ENCODE measurements at regions not wholly inside any gene's neighbourhood (a gene's known extent, or its start where the extent isn't known, plus 50 kb on each side); places are given as distances from the start of the nearest gene placed in this dataset.

DNA sequence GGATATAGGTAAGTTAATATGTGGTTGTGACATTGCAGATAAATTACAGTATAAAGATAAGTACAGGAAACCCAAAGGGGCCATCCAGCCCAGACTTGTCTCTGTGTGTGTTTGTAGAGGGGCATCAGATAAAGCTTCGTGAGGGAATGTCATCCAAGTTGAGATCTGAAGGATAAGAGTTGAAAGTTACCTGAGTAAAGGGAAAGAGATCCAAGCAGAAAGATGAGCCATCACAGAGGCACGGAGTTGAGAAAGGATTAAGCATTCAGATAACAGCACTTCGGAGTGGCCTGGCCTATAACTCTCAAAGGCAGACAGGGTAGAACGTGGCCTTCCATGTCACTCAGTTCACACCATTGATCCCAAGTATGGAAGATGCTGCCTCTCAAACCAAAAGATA, 749.1 kb downstream of the ADGRL2 start:
- Histone ChIP-seq H3K4me1 (peaks cover 4% of the 10 kb centered on the region), H3K4me3 (ENCODE audit: low read depth, low read length) (no peak overlapping the region)
- TF ChIP-seq, protein P1, sequence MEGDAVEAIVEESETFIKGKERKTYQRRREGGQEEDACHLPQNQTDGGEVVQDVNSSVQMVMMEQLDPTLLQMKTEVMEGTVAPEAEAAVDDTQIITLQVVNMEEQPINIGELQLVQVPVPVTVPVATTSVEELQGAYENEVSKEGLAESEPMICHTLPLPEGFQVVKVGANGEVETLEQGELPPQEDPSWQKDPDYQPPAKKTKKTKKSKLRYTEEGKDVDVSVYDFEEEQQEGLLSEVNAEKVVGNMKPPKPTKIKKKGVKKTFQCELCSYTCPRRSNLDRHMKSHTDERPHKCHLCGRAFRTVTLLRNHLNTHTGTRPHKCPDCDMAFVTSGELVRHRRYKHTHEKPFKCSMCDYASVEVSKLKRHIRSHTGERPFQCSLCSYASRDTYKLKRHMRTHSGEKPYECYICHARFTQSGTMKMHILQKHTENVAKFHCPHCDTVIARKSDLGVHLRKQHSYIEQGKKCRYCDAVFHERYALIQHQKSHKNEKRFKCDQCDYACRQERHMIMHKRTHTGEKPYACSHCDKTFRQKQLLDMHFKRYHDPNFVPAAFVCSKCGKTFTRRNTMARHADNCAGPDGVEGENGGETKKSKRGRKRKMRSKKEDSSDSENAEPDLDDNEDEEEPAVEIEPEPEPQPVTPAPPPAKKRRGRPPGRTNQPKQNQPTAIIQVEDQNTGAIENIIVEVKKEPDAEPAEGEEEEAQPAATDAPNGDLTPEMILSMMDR (IDR thresholded peaks at IDR 0.05) = no peak

DNA sequence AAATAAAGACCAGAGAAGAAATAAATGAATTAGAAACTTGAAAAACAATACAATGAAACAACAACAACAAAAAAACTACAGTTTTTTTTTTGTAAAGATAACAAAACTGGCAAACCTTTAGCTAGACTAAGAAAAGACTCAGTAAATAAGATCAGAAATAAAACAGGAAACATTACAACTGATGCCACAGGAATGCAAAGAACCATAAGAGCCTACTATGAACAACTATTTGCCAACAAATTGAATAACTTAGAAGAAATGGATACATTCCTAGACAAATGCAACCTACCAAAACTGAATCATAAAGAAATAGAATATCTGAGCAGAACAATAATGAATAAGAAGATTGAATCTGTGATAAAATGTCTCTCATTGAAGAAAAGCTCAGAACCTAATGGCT, 742.0 kb downstream of the ADGRL2 start:
- Histone ChIP-seq H3K4me3 (ENCODE audit: low read depth, low read length) (no peak overlapping the region), H3K27me3 (ENCODE audit: control insufficient read depth, insufficient read depth, low read length) (no peaks in the 10 kb centered on the region), H3K9me3 (ENCODE audit: control insufficient read depth, low read length) (no peaks in the 10 kb centered on the region), H3K4me1 (no peaks in the 10 kb centered on the region), H3K4me2 (ENCODE audit: low read length) (no peak overlapping the region), H3K9ac (no peak overlapping the region), H3K27ac (no peak overlapping the region), H3K36me3 (ENCODE audit: control insufficient read depth, insufficient read depth, low read length) (no peaks in the 10 kb centered on the region), H3K79me2 (no peaks in the 10 kb centered on the region), H2AFZ (no peak overlapping the region)
- TF ChIP-seq, protein P1 (IDR thresholded peaks at IDR 0.05) = no peak

More for the DNA sequence above, 749.1 kb downstream of the ADGRL2 start:
- no peaks in the 10 kb centered on the region for H3K9me3 ChIP-seq (ENCODE audit: control insufficient read depth, low read length)
- H3K9ac ChIP-seq = no peak overlapping the region
- no peak overlapping the region for H2AFZ ChIP-seq
- no peak overlapping the region for H3K27ac ChIP-seq
- H3K36me3 ChIP-seq (ENCODE audit: control insufficient read depth, insufficient read depth, low read length) = no peaks in the 10 kb centered on the region
- no peak overlapping the region for H3K4me2 ChIP-seq (ENCODE audit: low read length)
- no peaks in the 10 kb centered on the region for H3K79me2 ChIP-seq
- no peaks in the 10 kb centered on the region for H3K27me3 ChIP-seq (ENCODE audit: control insufficient read depth, insufficient read depth, low read length)

DNA sequence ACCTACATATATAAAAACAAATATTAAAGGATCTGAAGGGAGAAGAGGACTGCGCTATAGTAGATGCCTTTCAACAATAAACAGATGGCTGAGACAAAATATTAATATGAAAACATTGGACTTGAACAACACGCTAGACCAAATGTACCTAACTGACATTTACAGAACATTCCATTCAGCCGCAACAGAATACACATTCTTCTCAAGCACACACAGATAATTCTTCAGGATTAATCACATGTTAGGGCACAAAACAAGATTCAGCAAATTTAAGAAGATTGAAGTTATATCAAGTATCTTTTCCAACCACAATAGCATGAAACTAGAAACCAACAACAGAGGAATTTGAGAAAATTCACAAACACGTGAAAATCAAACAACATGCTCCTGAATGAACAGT, 741.4 kb downstream of the ADGRL2 start:
- Histone ChIP-seq H3K4me3 (ENCODE audit: low read depth, low read length) (no peak overlapping the region), H2AFZ (no peak overlapping the region), H3K36me3 (ENCODE audit: control insufficient read depth, insufficient read depth, low read length) (no peaks in the 10 kb centered on the region), H3K27me3 (ENCODE audit: control insufficient read depth, insufficient read depth, low read length) (no peaks in the 10 kb centered on the region), H3K4me2 (ENCODE audit: low read length) (no peak overlapping the region), H3K27ac (no peak overlapping the region), H3K9ac (no peak overlapping the region), H3K9me3 (ENCODE audit: control insufficient read depth, low read length) (no peaks in the 10 kb centered on the region), H3K4me1 (no peaks in the 10 kb centered on the region), H3K79me2 (no peaks in the 10 kb centered on the region)
- TF ChIP-seq, protein P1 (IDR thresholded peaks at IDR 0.05) = no peak

DNA sequence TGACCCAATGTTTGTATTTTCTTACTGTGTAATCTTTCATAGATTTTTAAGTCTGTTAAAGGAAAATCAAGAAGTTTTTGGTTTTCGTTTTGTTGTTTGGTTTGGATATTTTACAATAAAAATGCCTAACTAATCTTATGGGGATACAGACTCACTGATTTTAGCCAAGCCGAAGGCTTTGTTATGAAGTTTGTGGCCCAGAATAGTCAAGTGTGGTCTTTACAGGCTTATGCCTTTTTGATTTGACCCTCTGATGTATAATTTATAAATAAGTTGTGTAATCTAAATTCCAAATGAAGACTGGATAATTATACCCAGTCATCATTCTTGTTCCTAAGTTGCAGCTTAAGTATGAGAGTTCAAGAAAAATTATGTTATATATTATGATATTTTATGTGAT, 739.3 kb downstream of the ADGRL2 start:
- Histone ChIP-seq H3K36me3 (ENCODE audit: control insufficient read depth, insufficient read depth, low read length) (no peaks in the 10 kb centered on the region), H3K79me2 (no peaks in the 10 kb centered on the region), H3K27ac (no peak overlapping the region), H3K4me2 (ENCODE audit: low read length) (no peak overlapping the region), H2AFZ (no peak overlapping the region), H3K4me3 (ENCODE audit: low read depth, low read length) (no peak overlapping the region), H3K4me1 (no peaks in the 10 kb centered on the region), H3K9me3 (ENCODE audit: control insufficient read depth, low read length) (no peaks in the 10 kb centered on the region), H3K9ac (no peak overlapping the region), H3K27me3 (ENCODE audit: control insufficient read depth, insufficient read depth, low read length) (no peaks in the 10 kb centered on the region)
- TF ChIP-seq, protein P1 (IDR thresholded peaks at IDR 0.05) = no peak

DNA sequence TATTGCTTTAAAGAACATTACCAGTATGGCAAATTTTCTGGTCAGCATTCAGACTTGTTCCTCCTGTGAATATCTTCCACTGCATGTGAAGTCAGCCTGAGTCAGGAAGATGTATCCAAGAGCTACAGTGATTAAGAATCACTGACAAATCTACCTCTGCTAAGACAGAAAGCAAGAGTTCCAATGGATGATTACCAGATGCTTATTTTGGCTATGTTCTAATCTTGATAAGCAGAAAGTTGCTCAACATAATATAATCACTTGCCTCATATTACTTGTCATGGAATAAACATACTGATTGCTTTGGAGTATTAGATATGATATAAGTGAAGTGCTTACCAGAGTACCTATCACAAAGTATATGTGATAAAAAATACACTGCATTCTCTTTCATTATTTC, 738.1 kb downstream of the ADGRL2 start:
- H3K9ac ChIP-seq = no peak overlapping the region
- no peak overlapping the region for H3K27ac ChIP-seq
- H3K27me3 ChIP-seq (ENCODE audit: control insufficient read depth, insufficient read depth, low read length) = no peaks in the 10 kb centered on the region
- TF ChIP-seq, protein P1 (IDR thresholded peaks at IDR 0.05) = no peak
- H3K4me3 ChIP-seq (ENCODE audit: low read depth, low read length) = no peak overlapping the region
- H2AFZ ChIP-seq = no peak overlapping the region
- H3K36me3 ChIP-seq (ENCODE audit: control insufficient read depth, insufficient read depth, low read length) = no peaks in the 10 kb centered on the region
- H3K4me1 ChIP-seq = no peaks in the 10 kb centered on the region
- H3K4me2 ChIP-seq (ENCODE audit: low read length) = peak overlapping the region; percentile 8
- no peaks in the 10 kb centered on the region for H3K9me3 ChIP-seq (ENCODE audit: control insufficient read depth, low read length)
- no peaks in the 10 kb centered on the region for H3K79me2 ChIP-seq

Measured in parathyroid adenoma (tissue), 2 donors.